Esophagus squamous epithelium (tissue), 4 donors: ENCODE measurements at regions not wholly inside any gene's neighbourhood (a gene's known extent, or its start where the extent isn't known, plus 50 kb on each side); places are given as distances from the start of the nearest gene placed in this dataset.

Source experiments
- CTCF ChIP-seq, 6 experiments: fragments of 450-650 bp in 4 of 6; fragments of 200-600 bp in 2 of 6; sonication (generic) in 2 of 6; IDR thresholded peaks; one replicate each; pipeline ENCODE4 v1.5.1; 2016 to 2019; ENCODE audit warnings: antibody characterized with exemption in 6 of 6, mild to moderate bottlenecking in 4 of 6, moderate library complexity in 4 of 6
- POLR2A ChIP-seq, 4 donors: fragments of 450-650 bp; IDR thresholded peaks; one replicate each; pipeline ENCODE4 v1.6.1; 2017; ENCODE audit warnings: antibody characterized with exemption in 4 of 4, mild to moderate bottlenecking in 4 of 4, moderate library complexity in 3 of 4

- no peak for TF ChIP-seq CTCF (IDR thresholded peaks at IDR 0.05)
- TF ChIP-seq POLR2A (IDR thresholded peaks at IDR 0.05), result no peak
These were observed 119.3 kb upstream of the OR9Q1 start for GRCh38 chr11:57904376-57904775.
